DMS 273 treated with DMSO at 0.1 percent for 48 hours (cell line): ENCODE measurements at regions not wholly inside any gene's neighbourhood (a gene's known extent, or its start where the extent isn't known, plus 50 kb on each side); places are given as distances from the start of the nearest gene placed in this dataset.
"Not testable (repeated sequence)": the region's sequence is repeated elsewhere in the genome, so short reads cannot be mapped to it uniquely, and the experiment has no call there.

ENCODE experiments used
- DNase-seq: peaks from one replicate; lab custom pipeline; 2025; lab: John Stamatoyannopoulos, UW

GRCh38 chr1:184854496-184855140, 100.0 kb upstream of the EDEM3 start:
- DNase-seq = peak; percentile 17

GRCh38 chr1:184854036-184854435, 99.4 kb upstream of the EDEM3 start:
- no peak for DNase-seq

- DNase-seq = no peak
These were observed 97.4 kb upstream of the EDEM3 start for GRCh38 chr1:184851822-184852746.

- no peak for DNase-seq
These were observed 89.3 kb upstream of the EDEM3 start for GRCh38 chr1:184843732-184844495.

GRCh38 chr1:184840596-184840995, 85.9 kb upstream of the EDEM3 start:
- no peak for DNase-seq

GRCh38 chr1:184838504-184838951, 83.9 kb upstream of the EDEM3 start:
- DNase-seq = peak; percentile 23

- DNase-seq = no peak
These were observed 82.6 kb upstream of the EDEM3 start for GRCh38 chr1:184836934-184837895.

- no peak for DNase-seq
These were observed 81.5 kb upstream of the EDEM3 start for GRCh38 chr1:184836141-184836540.

GRCh38 chr1:184833994-184834393, 79.3 kb upstream of the EDEM3 start:
- DNase-seq = not testable (repeated sequence)

- no peak for DNase-seq
These were observed 77.9 kb upstream of the EDEM3 start for GRCh38 chr1:184832517-184832916.

GRCh38 chr1:184829496-184829895, 74.8 kb upstream of the EDEM3 start:
- DNase-seq = not testable (repeated sequence)

- no peak for DNase-seq
These were observed 73.7 kb upstream of the EDEM3 start for GRCh38 chr1:184828369-184828717.

- DNase-seq = no peak
These were observed 73.1 kb upstream of the EDEM3 start for GRCh38 chr1:184827600-184828368.

GRCh38 chr1:184826001-184826400, 71.3 kb upstream of the EDEM3 start:
- DNase-seq = no peak

- no peak for DNase-seq
These were observed 70.9 kb upstream of the EDEM3 start for GRCh38 chr1:184825571-184825970.

GRCh38 chr1:184824691-184825323, 70.1 kb upstream of the EDEM3 start:
- DNase-seq = no peak

- no peak for DNase-seq
These were observed 68.4 kb upstream of the EDEM3 start for GRCh38 chr1:184823080-184823479.

GRCh38 chr1:184822267-184822666, 67.6 kb upstream of the EDEM3 start:
- DNase-seq = no peak

GRCh38 chr1:184821658-184822057, 67.0 kb upstream of the EDEM3 start:
- no peak for DNase-seq

GRCh38 chr1:184820956-184821355, 66.3 kb upstream of the EDEM3 start:
- no peak for DNase-seq
